ENCODE measurements at regions not wholly inside any gene's neighbourhood (a gene's known extent, or its start where the extent isn't known, plus 50 kb on each side); places are given as distances from the start of the nearest gene placed in this dataset.

GRCh38 chr22:22092974-22093373, 110.4 kb upstream of the TOP3B start:
- Histone ChIP-seq H3K36me3 (ENCODE audit: control insufficient read depth, insufficient read depth, low read length) (no peaks in the 10 kb centered on the region), H3K27me3 (ENCODE audit: control insufficient read depth, insufficient read depth, low read length) (peaks cover 2% of the 10 kb centered on the region), H3K4me3 (ENCODE audit: low read depth, low read length) (no peak overlapping the region)
- peak; percentile 23 for DNase-seq (ENCODE audit: low read depth)
- FAIRE-seq, result no peak
- no peak for TF ChIP-seq CTCF (IDR thresholded peaks at IDR 0.05; ENCODE audit: insufficient read depth, low read length, severe bottlenecking)

DNA sequence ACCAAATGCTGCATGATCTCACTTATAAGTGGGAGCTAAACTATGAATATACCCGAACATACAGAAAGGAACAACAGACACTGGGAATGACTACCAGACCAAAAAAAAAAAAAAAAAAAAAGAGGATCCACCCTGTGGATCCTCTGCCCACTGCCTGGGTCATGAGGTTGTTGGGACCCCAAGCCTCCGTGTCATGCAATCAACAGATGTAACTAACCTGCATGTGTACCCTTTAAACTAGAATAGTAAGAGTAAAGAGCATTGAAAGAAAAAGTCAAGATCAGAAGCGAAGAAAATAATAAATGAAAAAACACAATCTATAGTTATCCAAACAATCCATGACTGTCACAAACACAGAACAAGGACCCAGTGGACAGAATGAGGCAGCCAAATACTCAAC, 109.5 kb upstream of the TOP3B start:
- Histone ChIP-seq H3K27me3 (ENCODE audit: control insufficient read depth, insufficient read depth, low read length) (peaks cover 2% of the 10 kb centered on the region), H3K4me3 (ENCODE audit: low read depth, low read length) (no peak overlapping the region), H3K36me3 (ENCODE audit: control insufficient read depth, insufficient read depth, low read length) (no peaks in the 10 kb centered on the region)
- DNase-seq (ENCODE audit: low read depth), result no peak
- no peak for FAIRE-seq
- TF ChIP-seq CTCF (IDR thresholded peaks at IDR 0.05; ENCODE audit: insufficient read depth, low read length, severe bottlenecking), result no peak

- H3K36me3 ChIP-seq (ENCODE audit: control insufficient read depth, insufficient read depth, low read length), result no peaks in the 10 kb centered on the region
- no peak for DNase-seq (ENCODE audit: low read depth)
- H3K27me3 ChIP-seq (ENCODE audit: control insufficient read depth, insufficient read depth, low read length), result peaks cover 2% of the 10 kb centered on the region
- FAIRE-seq, result no peak
- no peak for TF ChIP-seq CTCF (IDR thresholded peaks at IDR 0.05; ENCODE audit: insufficient read depth, low read length, severe bottlenecking)
- H3K4me3 ChIP-seq (ENCODE audit: low read depth, low read length), result no peak overlapping the region
Measured at GRCh38 chr22:22091400-22091878, 108.9 kb upstream of the TOP3B start.

DNA sequence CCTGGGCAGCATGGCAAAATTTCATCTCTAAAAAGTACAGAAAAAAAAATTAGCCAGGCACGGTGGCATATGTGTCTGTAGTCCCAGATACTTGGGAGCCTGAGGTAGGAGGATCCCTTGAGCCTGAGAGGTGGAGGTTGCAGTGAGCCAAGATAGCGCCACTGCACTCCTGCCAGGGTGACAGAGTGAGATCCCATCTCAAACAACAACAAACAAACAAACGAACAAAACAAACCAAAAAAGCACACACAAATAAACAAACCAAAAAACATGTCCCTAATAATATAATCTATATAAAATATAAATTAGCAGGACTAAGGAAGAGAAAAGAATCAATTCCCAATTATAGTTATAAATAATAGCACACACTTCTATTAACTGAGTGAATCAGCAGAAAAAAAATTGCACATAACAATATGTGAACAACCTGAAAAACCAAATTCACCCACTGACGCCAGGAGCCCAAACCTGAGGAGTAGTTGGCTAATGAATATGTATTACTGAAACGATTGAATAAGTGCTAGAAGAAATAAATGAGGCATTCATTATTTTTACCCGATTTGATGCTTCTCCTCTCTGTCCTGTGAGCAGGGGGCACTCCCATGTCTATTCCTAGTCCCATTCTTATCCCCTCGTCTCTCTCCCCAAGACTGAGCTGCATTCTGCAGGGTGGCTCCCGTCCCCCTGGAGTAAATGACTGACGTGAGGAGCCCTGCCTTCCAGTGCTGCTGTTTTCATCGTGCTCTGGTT, 108.2 kb upstream of the TOP3B start:
- H3K27me3 ChIP-seq (ENCODE audit: control insufficient read depth, insufficient read depth, low read length), result peaks cover 1% of the 10 kb centered on the region
- DNase-seq (ENCODE audit: low read depth) (no peak), FAIRE-seq (no peak)

DNA sequence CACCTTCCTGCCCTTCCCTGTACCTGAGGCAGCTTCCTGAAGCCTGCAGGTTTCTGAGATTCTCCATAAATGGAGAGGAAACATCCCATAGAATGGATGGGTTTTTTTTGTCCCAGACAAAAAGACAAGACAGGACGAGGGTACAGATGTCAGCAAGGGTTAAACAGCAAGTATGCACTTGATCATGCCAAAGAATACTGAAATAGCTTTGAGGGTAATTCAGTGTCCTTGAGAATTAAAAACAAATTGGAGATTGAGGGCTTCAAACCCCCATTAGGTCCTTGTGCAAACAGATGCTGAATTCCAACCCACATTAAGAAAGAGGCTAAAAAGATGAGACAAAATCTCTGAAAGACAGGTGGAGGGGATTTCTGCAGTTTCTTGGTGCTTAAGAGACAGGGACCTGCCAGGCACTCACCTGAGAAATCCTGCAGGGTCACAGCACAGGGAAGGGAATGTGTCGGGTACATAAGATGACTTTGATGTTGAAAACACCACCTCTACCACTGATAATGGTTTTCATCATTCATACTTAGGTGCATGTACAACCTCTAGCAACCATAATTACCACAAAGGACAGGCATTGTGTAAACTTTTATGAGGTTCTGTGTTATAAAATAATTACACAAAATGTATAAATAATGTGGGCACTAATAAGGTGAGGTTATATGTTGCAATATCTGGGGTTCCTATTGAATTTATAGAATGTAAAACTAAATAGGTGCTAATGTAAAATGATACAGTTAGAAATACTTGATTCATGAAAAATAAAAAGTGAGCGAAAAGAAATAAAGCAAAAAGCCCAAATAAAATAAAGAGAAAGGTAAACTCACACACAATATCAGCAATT, 107.1 kb upstream of the TOP3B start:
- FAIRE-seq, result no peak
- H3K27me3 ChIP-seq (ENCODE audit: control insufficient read depth, insufficient read depth, low read length), result no peaks in the 10 kb centered on the region

More for the DNA sequence above, 108.2 kb upstream of the TOP3B start:
- TF ChIP-seq CTCF (IDR thresholded peaks at IDR 0.05; ENCODE audit: insufficient read depth, low read length, severe bottlenecking), result no peak
- no peak overlapping the region for H3K4me3 ChIP-seq (ENCODE audit: low read depth, low read length)
- no peaks in the 10 kb centered on the region for H3K36me3 ChIP-seq (ENCODE audit: control insufficient read depth, insufficient read depth, low read length)

More for the DNA sequence above, 107.1 kb upstream of the TOP3B start:
- Histone ChIP-seq H3K4me3 (ENCODE audit: low read depth, low read length) (no peak overlapping the region), H3K36me3 (ENCODE audit: control insufficient read depth, insufficient read depth, low read length) (no peaks in the 10 kb centered on the region)
- no peak for DNase-seq (ENCODE audit: low read depth)
- no peak for TF ChIP-seq CTCF (IDR thresholded peaks at IDR 0.05; ENCODE audit: insufficient read depth, low read length, severe bottlenecking)
